Liver (tissue), 7 donors: ENCODE measurements at regions not wholly inside any gene's neighbourhood (a gene's known extent, or its start where the extent isn't known, plus 50 kb on each side); places are given as distances from the start of the nearest gene placed in this dataset.

Experiments
- DNase-seq: peaks from one replicate; pipeline ENCODE4 v3.0.0-alpha.2; 2017; ENCODE audit warnings: low spot score
- H3K27ac ChIP-seq, 2 donors: one replicate each; pipeline ENCODE4 v1.7.0; 2013; ENCODE audit warnings: inconsistent platforms in 2 of 2, low read length in 2 of 2, control low read depth in 1 of 2, low read depth in 1 of 2, mild to moderate bottlenecking in 1 of 2
- H3K27me3 ChIP-seq, 4 donors: one replicate each; pipeline versions ENCODE4 v1.6.1 to v1.7.0; 2013; ENCODE audit warnings: low read length in 3 of 4, inconsistent platforms in 1 of 4, mild to moderate bottlenecking in 1 of 4, moderate library complexity in 1 of 4; ENCODE audit not compliant: control insufficient read depth in 4 of 4, insufficient read depth in 4 of 4
- H3K36me3 ChIP-seq, 4 donors: one replicate each; pipeline versions ENCODE4 v1.6.1 to v1.7.0; 2013; ENCODE audit warnings: low read length in 3 of 4, mild to moderate bottlenecking in 3 of 4, low read depth in 1 of 4, moderate library complexity in 1 of 4; ENCODE audit not compliant: control insufficient read depth in 4 of 4, insufficient read depth in 3 of 4
- H3K4me1 ChIP-seq, 4 donors: one replicate each; pipeline versions ENCODE4 v1.6.1 to v1.7.0; 2013; ENCODE audit warnings: low read length in 3 of 4, mild to moderate bottlenecking in 3 of 4, moderate library complexity in 1 of 4; ENCODE audit not compliant: control insufficient read depth in 4 of 4, insufficient read depth in 4 of 4
- H3K4me3 ChIP-seq, 3 donors: one replicate each; pipeline versions ENCODE4 v1.6.1 to v1.7.0; 2013; ENCODE audit warnings: low read length in 3 of 3, control low read depth in 1 of 3, low read depth in 1 of 3, mild to moderate bottlenecking in 1 of 3
- H3K9ac ChIP-seq, 2 donors: one replicate each; pipeline ENCODE4 v1.7.0; 2013; ENCODE audit warnings: low read length in 2 of 2, mild to moderate bottlenecking in 2 of 2, moderate library complexity in 2 of 2, control low read depth in 1 of 2, low read depth in 1 of 2
- H3K9me3 ChIP-seq, 4 donors: one replicate each; pipeline versions ENCODE4 v1.6.1 to v1.7.0; 2013; ENCODE audit warnings: low read length in 3 of 4; ENCODE audit not compliant: control insufficient read depth in 4 of 4
- CTCF ChIP-seq: fragments of 150-350 bp; IDR thresholded peaks from 2 replicates; pipeline ENCODE4 v1.5.1; 2017; ENCODE audit warnings: improper control_type of control experiment, low read depth, low read length; ENCODE audit not compliant: missing input control
- EGR1 ChIP-seq, 2 donors: IDR thresholded peaks; 2 replicates each; pipeline ENCODE4 v1.6.1; 2016 to 2018; ENCODE audit warnings: antibody characterized with exemption in 2 of 2, low read depth in 2 of 2
- FOXA1 ChIP-seq: IDR thresholded peaks from 2 replicates; pipeline ENCODE4 v1.6.1; 2016; ENCODE audit warnings: antibody characterized with exemption
- FOXA2 ChIP-seq: IDR thresholded peaks from 2 replicates; pipeline ENCODE4 v1.6.1; 2016; ENCODE audit warnings: antibody characterized with exemption
- GABPA ChIP-seq, 2 donors: IDR thresholded peaks in 1 of 2; conservative IDR thresholded peaks in 1 of 2; 2 replicates each; pipeline ENCODE4 v1.6.1; 2016; ENCODE audit warnings: antibody characterized with exemption in 2 of 2, mild to moderate bottlenecking in 1 of 2, moderate library complexity in 1 of 2
- HNF4A ChIP-seq, 2 donors: conservative IDR thresholded peaks; 2 replicates each; pipeline ENCODE4 v1.6.1; 2016; ENCODE audit warnings: antibody characterized with exemption in 2 of 2, mild to moderate bottlenecking in 2 of 2
- HNF4G ChIP-seq: IDR thresholded peaks from 2 replicates; pipeline ENCODE4 v1.6.1; 2016; ENCODE audit warnings: antibody characterized with exemption
- JUND ChIP-seq, 2 donors: IDR thresholded peaks; 2 replicates each; pipeline ENCODE4 v1.6.1; 2016; ENCODE audit warnings: antibody characterized with exemption in 2 of 2
- MAX ChIP-seq: IDR thresholded peaks from 2 replicates; pipeline ENCODE4 v1.6.1; 2016; ENCODE audit warnings: antibody characterized with exemption
- NR2F2 ChIP-seq: IDR thresholded peaks from 2 replicates; pipeline ENCODE4 v1.6.1; 2016; ENCODE audit warnings: antibody characterized with exemption
- RAD21 ChIP-seq, 2 donors: IDR thresholded peaks; 2 replicates each; pipeline ENCODE4 v1.6.1; 2016; ENCODE audit warnings: antibody characterized with exemption in 2 of 2, mild to moderate bottlenecking in 2 of 2
- REST ChIP-seq: IDR thresholded peaks from 2 replicates; pipeline ENCODE4 v1.6.1; 2016; ENCODE audit warnings: antibody characterized with exemption, mild to moderate bottlenecking
- RXRA ChIP-seq, 2 donors: IDR thresholded peaks; 2 replicates each; pipeline ENCODE4 v1.6.1; 2017 to 2018; ENCODE audit warnings: antibody characterized with exemption in 2 of 2, mild to moderate bottlenecking in 1 of 2
- SP1 ChIP-seq: IDR thresholded peaks from 2 replicates; pipeline ENCODE4 v1.6.1; 2018; ENCODE audit warnings: antibody characterized with exemption, mild to moderate bottlenecking
- TAF1 ChIP-seq: conservative IDR thresholded peaks from 2 replicates; pipeline ENCODE4 v1.6.1; 2016; ENCODE audit warnings: antibody characterized with exemption, mild to moderate bottlenecking
- YY1 ChIP-seq: IDR thresholded peaks from 2 replicates; pipeline ENCODE4 v1.6.1; 2016; ENCODE audit warnings: antibody characterized with exemption, mild to moderate bottlenecking
- ZBTB33 ChIP-seq: IDR thresholded peaks from 2 replicates; pipeline ENCODE4 v1.6.1; 2016; ENCODE audit warnings: antibody characterized with exemption
- donor health status: healthy.
- donor health status: healthy.
- donor health status: healthy.
- donor health status: healthy.

- no peak for TF ChIP-seq REST
- no peak for TF ChIP-seq NR2F2
- no peak for TF ChIP-seq YY1
Measured at GRCh38 chr10:55065185-55065584, 264.2 kb upstream of the PCDH15 start (continued).

GRCh38 chr10:55063811-55064210 is 262.8 kb upstream of the PCDH15 start:
- H3K27me3 ChIP-seq, result no peaks in the 10 kb centered on the region
- H3K36me3 ChIP-seq, result no peaks in the 10 kb centered on the region
- no peaks in the 10 kb centered on the region for H3K4me1 ChIP-seq
- no peak for DNase-seq
- no peak overlapping the region for H3K27ac ChIP-seq
- H3K4me3 ChIP-seq, result no peak overlapping the region
- TF ChIP-seq RXRA (IDR thresholded peaks at IDR 0.05), result no peak
- no peak for TF ChIP-seq NR2F2
- TF ChIP-seq TAF1, result no peak
- TF ChIP-seq MAX, result no peak
- no peak for TF ChIP-seq FOXA1
- no peak for TF ChIP-seq SP1
- no peak for TF ChIP-seq JUND (IDR thresholded peaks at IDR 0.05)
- no peak for TF ChIP-seq ZBTB33
- TF ChIP-seq GABPA (IDR thresholded peaks at IDR 0.05 in 1 of 2, conservative IDR thresholded peaks at IDR 0.05 in 1 of 2), result no peak
- TF ChIP-seq HNF4G, result no peak
- no peak for TF ChIP-seq EGR1 (IDR thresholded peaks at IDR 0.05; ENCODE audit: low read depth in 2 of 2)
- no peak for TF ChIP-seq RAD21 (IDR thresholded peaks at IDR 0.05)
- TF ChIP-seq CTCF, result no peak
- no peak for TF ChIP-seq HNF4A (conservative IDR thresholded peaks at IDR 0.05)
- TF ChIP-seq REST, result no peak
- no peak for TF ChIP-seq FOXA2
- TF ChIP-seq YY1, result no peak
- no peak overlapping the region for H3K9ac ChIP-seq
- H3K9me3 ChIP-seq, result no peaks in the 10 kb centered on the region
